ENCODE measurements at regions not wholly inside any gene's neighbourhood (a gene's known extent, or its start where the extent isn't known, plus 50 kb on each side); places are given as distances from the start of the nearest gene placed in this dataset.

- H4K91ac ChIP-seq (replicated peaks; ENCODE audit: insufficient read length, low read length) = no peak overlapping the region
- H4K5ac ChIP-seq (ENCODE audit: insufficient read length, low read depth, low read length) = no peak overlapping the region
- no peaks in the 10 kb centered on the region for H3K79me1 ChIP-seq (ENCODE audit: low read depth, low read length)
- H3K79me2 ChIP-seq (ENCODE audit: control insufficient read depth in 1 of 2, insufficient read depth in 2 of 2, low read length in 2 of 2) = no peaks in the 10 kb centered on the region
- H3K9ac ChIP-seq (replicated peaks in 1 of 4; ENCODE audit: extremely low read depth in 1 of 4, low read depth in 3 of 4, low read length in 3 of 4) = no peak overlapping the region
- POLR2A ChIA-PET (ENCODE audit: partially characterized antibody) = no interaction called here
- no peak for DNase-seq (ENCODE audit: low read depth in 1 of 2, low spot score in 2 of 2)
- 89% methylated on average over 16 of the region's 17 CpGs; no CpG with 5 or more reads in 1 of the 2 experiments for WGBS, 2 experiments (ENCODE audit: extremely low coverage in 1 of 2, insufficient coverage in 1 of 2, insufficient read length in 1 of 2, insufficient replicate concordance in 2 of 2, low coverage in 1 of 2, low lambda C conversion rate in 2 of 2, missing lambda C conversion rate in 1 of 2)
- H2AFZ ChIP-seq (ENCODE audit: low read length) = no peak overlapping the region
- H3K4me3 ChIP-seq (ENCODE audit: extremely low read depth in 1 of 4, insufficient read depth in 2 of 4, low read depth in 3 of 4, low read length in 4 of 4) = no peak overlapping the region
- H2BK15ac ChIP-seq (ENCODE audit: low read length) = no peak overlapping the region
- H2BK20ac ChIP-seq (ENCODE audit: low read length) = no peak overlapping the region
- no peak for FAIRE-seq
- no peak overlapping the region for H3K56ac ChIP-seq (replicated peaks; ENCODE audit: insufficient read length, low read depth, low read length)
- H4K20me1 ChIP-seq (replicated peaks in 1 of 2; ENCODE audit: control insufficient read depth in 1 of 2, insufficient read depth in 2 of 2, low read length in 2 of 2) = no peaks in the 10 kb centered on the region
- H4K8ac ChIP-seq (ENCODE audit: extremely low read depth, insufficient read depth, low read length) = no peak overlapping the region
- no peaks in the 10 kb centered on the region for H3K9me3 ChIP-seq (ENCODE audit: insufficient read depth in 2 of 2, low read depth in 1 of 2, low read length in 1 of 2)
- H3K36me3 ChIP-seq (ENCODE audit: control insufficient read depth in 2 of 4, insufficient read depth in 4 of 4, low read length in 3 of 4) = no peaks in the 10 kb centered on the region
- H3K14ac ChIP-seq (ENCODE audit: insufficient read length) = no peak overlapping the region
- H2AK5ac ChIP-seq (ENCODE audit: low read depth, low read length) = no peak overlapping the region
- H3K27me3 ChIP-seq (replicated peaks in 1 of 4; ENCODE audit: control insufficient read depth in 3 of 4, extremely low read depth in 1 of 4, insufficient read depth in 3 of 4, low read length in 3 of 4) = no peaks in the 10 kb centered on the region
- no peak overlapping the region for H3K4ac ChIP-seq (replicated peaks; ENCODE audit: insufficient read length, low read depth, low read length)
- H3K23ac ChIP-seq (ENCODE audit: insufficient read length) = no peak overlapping the region
- TF ChIP-seq EZH2 (IDR thresholded peaks at IDR 0.05; ENCODE audit: low read depth, low read length, severe bottlenecking) (no peak), CTBP2 (IDR thresholded peaks at IDR 0.05; ENCODE audit: borderline replicate concordance, insufficient read depth, insufficient read length, low read length) (no peak), SIRT6 (IDR thresholded peaks at IDR 0.05; ENCODE audit: low read length) (no peak), USF2 (IDR thresholded peaks at IDR 0.05; ENCODE audit: low read length) (no peak)
- H2BK12ac ChIP-seq (ENCODE audit: low read depth, low read length) = no peak overlapping the region
- no peak overlapping the region for H3K18ac ChIP-seq (ENCODE audit: extremely low read depth, low read length)
- no peaks in the 10 kb centered on the region for H3K23me2 ChIP-seq (ENCODE audit: low read depth, low read length)
- H2BK5ac ChIP-seq (ENCODE audit: low read depth, low read length) = peak overlapping the region; percentile 24; the same call in 1 of the 2 replicates
- H3K4me2 ChIP-seq (ENCODE audit: insufficient read depth in 1 of 2, low read depth in 2 of 2, low read length in 2 of 2) = no peak overlapping the region
- H3K4me1 ChIP-seq (replicated peaks in 1 of 4; ENCODE audit: control insufficient read depth in 3 of 4, insufficient read depth in 4 of 4, low read length in 3 of 4) = no peaks in the 10 kb centered on the region; a peak in 2 of 7 replicates
- no peak overlapping the region for H2BK120ac ChIP-seq (replicated peaks; ENCODE audit: low read depth, low read length)
- CTCF ChIA-PET (ENCODE audit: partially characterized antibody) = interaction anchor here (0.6 to 1.0 kb wide), 4 partner anchors 29 to 885 kb away, joined by 3 to 4 read pairs (median 3); no protein-coding TSS in a partner anchor
- H3K27ac ChIP-seq (ENCODE audit: low read depth, low read length) = no peak overlapping the region
Observed at GRCh38 chr10:123351715-123352114, 197.5 kb downstream of the BUB3 start.

All from H1 (cell line).